IPS DF 4.7 (cell line): ENCODE measurements at regions not wholly inside any gene's neighbourhood (a gene's known extent, or its start where the extent isn't known, plus 50 kb on each side); places are given as distances from the start of the nearest gene placed in this dataset.
A peak's percentile ranks its signal among the peaks of the same experiment; 100 is the strongest.

ENCODE experiments used
- DNase-seq: peaks from one replicate; pipeline ENCODE4 v3.0.0-alpha.2; 2013; ENCODE audit warnings: low spot score; ENCODE audit errors: extremely low read depth

DNA sequence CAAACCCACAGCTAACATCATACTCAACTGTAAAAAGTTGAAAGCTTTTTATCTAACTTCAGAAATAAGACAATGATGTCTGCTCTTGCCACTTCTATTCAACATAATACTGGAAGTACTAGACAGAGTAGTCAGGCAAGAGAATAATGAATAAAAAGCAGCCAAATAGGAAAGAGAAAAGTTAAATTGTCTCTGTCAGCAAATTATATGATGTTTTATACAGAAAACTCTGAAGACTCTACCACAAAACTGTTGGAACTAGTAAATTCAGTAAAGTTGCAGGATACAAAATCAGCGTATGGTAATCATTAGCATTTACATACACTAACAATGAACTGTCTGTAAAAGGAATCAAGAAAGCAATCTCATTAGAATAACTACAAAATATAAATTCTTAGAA is 752.9 kb upstream of the CT83 start:
- DNase-seq: no peak

DNA sequence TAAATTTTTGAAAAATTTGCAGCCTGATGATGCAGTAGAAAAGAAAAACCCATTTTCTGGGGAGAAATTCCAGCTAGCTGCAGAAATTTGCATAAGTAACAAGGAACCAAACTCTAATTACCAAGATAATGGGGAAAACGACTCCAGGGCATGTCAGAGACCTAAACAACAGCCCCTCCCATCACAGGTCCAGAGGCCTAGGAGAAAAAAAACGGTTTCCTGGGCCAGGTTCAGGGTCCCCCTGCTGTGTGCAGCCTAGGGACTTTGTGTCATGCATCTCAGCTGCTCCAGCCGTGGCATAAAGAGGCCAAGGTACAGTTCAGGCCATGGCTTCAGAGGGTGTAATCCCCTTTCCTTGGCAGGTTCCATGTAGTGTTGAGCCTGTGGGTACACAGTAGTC is 733.7 kb upstream of the CT83 start:
- peak; percentile 11 for DNase-seq

DNA sequence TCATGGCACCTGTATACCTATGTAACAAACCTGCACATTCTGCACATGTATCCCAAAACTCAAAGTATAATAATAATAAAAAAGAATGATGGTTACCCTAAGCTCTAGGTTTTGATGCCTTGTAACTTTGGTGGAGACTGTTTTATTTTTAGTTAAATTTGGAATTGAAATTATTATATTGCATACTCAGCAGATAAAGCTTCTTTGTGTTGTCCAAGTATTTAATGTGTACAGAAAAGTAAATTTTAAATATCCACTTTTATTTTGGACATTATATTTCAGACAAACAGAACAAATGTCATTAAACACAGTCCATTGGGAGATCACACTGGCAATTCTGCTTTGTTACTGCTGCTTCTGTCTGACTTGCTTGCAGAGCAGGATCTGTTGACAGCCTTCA is 684.5 kb upstream of the CT83 start:
- no peak for DNase-seq

DNA sequence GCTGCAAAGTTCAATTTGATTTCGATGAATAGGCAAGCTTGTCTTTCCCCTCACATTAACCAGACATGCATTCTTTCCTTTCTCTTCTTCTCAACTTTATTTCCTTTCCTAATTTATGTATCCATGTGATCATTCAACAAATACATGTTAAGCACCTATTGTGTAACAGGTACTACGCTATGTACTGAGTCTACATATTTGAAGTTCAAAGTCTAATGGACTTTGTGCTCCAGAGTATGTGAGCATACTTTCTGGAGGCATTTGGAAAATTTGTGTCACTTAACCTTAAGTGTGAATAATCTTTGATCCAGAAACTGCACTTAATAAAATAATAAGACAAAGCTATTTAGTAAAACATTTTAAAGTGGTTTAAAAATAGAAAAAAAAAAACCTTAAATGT is 675.3 kb upstream of the CT83 start:
- no peak for DNase-seq

DNA sequence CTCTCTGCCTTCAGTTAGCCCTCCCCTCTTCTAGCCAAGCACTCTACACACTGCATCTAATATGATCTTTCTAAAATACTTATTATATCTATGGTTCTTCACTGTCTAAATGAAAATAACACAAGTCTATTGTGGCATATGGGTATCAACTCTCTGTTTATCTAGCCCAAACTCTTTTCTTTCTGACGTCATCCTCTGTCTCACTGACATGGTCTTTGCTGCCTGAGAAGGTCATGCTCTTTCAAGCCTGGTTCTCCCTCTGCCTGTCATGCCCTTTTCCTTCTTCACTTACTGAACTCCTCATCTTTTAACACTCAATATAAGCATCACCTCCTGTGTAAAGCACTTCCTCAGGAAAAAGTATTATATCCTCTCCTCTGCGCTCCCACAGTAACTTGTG is 672.2 kb upstream of the CT83 start:
- no peak for DNase-seq

DNA sequence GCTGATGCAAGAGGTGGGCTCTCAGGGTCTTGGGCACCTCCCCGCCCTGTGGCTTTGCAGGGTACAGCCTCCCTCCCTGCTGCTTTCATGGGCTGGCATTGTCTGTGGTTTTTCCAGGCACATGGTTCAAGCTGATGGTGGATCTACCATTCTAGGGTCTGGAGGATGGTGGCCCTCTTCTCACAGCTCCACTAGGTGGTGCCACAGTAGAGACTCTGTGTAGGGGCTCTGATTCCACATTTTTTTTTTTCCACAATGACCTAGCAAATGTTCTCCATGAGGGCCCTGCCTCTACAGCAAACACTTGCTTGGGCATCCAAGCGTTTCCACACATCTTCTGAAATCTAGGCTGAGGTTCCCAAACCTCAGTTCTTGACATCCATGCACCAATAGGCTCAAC is 657.9 kb upstream of the CT83 start:
- no peak for DNase-seq

DNA sequence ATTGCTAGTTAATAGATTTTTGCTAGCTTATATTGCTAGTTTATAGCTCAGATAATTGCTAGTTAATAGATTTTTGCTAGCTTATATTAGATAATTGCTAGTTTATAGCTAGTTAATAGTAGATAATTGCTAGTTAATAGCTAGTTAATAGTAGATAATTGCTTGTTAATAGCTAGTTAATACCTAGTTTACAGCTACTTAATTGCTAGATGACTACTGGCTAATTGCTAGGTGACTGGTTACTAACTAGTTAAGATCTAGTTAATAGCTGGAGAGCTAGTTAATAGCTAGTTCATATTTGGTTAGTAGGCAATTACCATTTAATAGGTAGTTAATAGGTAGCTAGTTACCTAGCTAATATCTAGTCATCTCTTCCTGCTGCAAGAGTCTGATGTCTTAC is 633.8 kb upstream of the CT83 start:
- DNase-seq: no peak

DNA sequence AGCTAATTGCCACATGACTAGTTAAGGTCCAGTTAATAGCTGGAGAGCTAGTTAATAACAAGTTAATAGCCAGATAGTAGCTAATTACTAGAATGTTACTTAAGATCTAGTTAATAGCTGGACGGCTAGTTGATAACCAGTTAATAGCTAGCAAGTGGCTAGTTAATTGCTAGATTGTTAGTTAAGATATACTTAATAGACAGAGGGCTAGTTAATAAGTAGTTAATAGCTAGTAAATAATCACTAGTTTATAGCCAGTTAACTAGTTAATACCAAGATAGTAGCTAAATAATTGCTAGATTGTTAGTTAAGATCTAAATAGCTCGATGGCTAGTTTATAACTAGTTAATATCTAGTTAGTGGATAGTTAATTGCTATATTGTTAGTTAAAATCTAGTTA is 632.6 kb upstream of the CT83 start:
- DNase-seq: no peak

DNA sequence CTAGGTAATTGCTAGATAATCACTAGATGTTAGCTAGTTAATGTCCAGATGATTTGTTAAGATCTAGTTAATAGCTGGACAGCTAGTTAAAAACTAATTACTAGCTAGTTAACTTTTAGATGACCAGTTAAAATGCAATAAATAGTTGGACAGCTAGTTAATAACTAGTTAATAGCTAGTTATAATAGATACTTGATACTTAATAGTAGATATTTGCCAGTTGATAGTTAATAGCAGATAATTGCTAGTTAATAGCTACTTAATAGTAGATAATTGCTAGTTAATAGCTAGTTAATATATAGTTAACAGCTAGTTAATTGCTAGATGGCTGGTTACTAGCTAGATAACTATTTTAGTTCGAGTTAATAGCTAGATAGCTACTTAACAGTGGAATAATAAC is 631.4 kb upstream of the CT83 start:
- no peak for DNase-seq

DNA sequence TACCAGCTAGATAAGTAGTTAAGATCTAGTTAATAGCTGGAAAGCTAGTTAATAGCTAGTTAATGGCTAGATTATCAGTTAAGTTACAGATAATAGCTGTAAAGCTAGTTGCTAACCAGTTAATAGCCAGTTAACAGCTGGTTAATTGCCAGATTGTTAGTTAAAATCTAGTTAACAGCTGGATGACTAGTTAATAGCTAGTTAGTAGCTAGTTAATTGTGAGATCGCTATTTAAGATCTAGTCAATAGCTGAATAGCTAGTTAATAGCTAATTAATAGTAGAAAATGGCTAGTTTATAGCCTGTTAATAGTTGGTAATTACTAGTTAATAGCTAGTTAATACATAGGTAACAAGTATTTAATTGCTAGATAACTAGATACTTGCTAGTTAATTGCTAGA is 630.5 kb upstream of the CT83 start:
- no peak for DNase-seq

DNA sequence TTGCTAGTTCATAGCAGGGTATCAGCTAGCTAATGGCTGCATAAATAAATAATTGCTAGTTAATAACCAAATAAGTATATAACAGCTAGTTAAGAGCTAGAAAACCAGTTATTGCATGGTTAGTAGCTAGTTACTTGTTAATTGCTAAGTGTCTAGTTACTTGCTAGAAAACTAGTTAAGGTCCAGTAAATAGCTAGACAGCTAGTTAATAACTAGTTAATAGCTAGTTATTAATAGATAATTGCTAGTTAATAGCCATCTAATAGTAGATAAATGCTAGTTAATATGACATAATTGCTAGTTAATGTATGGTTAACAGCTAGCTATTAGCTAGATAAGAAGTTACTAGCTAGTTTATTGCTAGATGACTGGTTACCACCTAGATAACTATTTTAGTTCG is 629.9 kb upstream of the CT83 start:
- DNase-seq: no peak

DNA sequence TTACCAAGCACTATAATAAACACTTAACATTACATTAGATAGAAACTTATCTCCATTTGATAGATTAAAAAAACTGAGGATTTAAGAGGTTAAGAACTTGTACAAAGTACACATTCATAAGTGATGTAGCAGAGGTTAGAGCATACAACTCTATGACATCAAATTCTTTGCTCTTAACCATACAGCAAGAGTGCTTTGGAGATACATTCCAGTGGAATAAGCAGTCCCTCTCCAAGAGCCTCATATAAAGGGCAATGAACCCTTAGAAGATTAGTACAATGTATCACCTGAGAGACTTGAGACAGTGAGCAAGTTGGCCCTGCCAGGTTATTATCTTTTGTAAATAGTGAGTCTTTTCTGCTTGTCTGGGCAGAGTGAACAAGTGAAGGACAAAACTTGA is 600.4 kb upstream of the CT83 start:
- no peak for DNase-seq

DNA sequence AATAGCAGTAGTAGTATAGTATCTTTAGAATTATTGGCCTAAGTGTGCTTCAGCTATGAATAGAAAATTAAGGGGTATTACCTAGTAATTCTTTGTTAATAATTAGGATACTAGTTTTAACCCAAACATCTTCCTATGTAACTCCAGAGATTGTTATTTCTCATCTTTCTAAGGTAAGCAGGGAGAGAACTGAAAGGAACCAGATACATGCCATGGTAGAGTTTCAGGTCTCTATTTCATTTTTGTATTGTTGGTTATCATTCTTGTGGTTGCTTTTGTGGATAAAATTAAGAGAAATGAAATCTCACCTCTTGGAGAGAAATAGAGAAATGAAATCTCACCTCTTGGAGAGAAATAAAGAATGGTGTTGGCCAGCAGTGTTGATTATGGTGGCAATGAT is 597.1 kb upstream of the CT83 start:
- no peak for DNase-seq

DNA sequence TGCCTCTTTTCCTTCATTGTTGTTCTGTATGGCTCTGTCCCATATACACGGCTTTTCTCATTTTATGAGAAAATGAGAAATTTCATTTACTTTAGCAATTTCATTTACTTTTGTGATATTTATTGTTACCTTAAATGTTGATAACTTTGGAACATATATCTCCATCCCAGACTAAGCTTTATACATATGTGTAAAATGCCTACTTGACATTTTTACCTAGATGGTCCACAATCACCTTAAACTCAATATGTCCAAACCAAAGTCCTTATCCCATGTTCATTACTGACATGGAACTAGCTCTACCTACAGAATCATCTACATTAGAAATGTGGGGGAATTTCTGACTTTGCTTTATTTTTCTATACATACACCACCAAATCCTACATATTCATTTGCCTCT is 590.5 kb upstream of the CT83 start:
- DNase-seq: no peak

DNA sequence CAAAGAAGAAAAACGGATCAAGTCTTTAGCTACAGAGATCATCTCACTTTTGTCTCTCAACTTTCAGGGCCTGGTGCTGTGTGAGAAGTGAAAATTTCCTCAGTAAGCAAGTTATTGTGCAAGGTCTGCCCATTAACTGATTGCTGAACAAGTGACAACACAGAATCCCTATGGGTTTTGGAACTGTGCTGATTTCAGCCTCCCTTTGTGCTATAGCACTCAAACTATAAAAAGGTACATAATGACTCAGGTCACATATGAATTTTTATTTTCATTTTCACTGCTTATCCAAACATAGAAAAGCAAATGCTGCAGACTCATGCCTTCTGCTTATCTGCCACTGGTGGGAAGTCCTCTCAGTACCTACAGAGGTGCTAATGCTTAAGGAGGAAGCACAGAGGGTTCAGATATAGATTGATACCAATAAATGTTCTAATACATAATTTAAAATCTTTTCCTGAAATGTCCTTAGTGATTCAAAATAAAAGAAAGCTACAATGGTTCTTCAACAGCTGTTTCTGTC is 576.2 kb upstream of the CT83 start:
- DNase-seq: no peak

DNA sequence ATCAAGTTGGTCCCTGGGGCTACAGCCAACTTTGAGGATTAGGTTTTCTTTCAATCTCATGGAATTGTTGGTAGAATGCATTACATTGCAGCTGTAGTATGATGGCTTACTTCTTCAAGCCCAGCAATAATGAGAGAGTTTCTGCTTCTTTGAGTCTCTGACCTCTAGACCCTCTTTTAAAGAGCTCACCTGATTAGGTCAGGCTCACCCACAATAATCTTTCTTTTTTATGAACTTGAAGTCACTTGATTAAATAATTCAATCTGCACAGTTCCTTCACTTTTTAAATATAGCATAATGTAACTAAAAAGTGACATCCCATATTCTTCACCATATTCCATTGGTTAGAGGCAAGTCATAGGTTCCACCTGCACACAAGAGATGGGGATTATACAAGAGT is 547.5 kb upstream of the CT83 start:
- DNase-seq: no peak

DNA sequence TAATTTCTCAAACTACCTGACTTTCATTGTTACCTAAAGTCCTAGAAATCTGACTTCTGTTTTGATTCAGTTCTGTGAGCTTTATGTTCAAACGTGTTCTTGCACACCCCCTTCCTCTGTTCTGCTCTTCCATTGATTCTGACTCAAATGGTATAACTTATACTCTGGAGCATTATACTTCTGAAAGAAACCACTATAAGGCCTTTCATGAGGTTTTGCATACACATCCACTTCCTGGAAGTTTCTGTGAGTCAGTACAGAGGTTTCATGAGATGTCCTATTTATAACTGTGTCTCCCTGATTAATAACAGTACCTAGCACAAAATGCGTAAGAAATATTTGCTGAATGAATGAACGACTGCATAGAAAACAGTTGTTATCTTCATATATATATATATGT is 540.2 kb upstream of the CT83 start:
- no peak for DNase-seq

DNA sequence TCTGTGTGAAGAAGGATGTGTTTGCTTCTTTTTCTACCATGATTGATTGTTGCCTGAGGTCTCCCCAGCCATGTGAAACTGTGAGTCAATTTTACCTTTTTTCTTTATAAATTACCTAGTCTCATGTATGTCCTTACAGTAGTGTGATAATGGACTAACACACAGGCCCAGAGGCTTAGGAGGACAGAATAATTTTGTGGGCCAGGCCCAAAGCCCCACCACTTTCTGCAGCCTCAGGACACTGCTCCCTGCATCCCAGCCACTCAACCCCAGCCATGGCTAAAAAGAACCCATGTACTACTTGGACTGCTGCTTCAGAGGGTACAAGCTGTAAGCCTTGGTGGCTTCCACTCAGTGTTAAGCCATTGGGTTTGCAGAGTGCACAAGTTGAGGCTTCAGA is 512.7 kb upstream of the CT83 start:
- DNase-seq: no peak

DNA sequence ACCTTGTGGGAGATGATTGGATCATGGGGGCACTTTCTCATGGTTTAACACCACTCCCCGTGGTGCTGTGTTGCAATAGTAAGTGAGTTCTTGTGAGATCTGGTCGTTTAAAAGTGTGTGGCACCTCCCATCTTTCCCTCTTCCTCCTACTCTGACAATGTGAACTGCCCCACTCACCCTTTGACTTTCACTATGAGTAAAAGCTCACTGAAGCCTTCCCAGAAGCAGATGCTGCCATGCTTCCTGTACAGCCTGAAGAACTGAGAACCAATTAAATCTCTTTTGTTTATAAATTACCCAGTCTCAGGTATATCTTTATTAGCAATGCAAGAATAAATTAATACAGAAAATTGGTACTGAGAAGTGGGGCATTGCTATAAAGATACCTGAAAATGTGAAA is 509.6 kb upstream of the CT83 start:
- DNase-seq: no peak

DNA sequence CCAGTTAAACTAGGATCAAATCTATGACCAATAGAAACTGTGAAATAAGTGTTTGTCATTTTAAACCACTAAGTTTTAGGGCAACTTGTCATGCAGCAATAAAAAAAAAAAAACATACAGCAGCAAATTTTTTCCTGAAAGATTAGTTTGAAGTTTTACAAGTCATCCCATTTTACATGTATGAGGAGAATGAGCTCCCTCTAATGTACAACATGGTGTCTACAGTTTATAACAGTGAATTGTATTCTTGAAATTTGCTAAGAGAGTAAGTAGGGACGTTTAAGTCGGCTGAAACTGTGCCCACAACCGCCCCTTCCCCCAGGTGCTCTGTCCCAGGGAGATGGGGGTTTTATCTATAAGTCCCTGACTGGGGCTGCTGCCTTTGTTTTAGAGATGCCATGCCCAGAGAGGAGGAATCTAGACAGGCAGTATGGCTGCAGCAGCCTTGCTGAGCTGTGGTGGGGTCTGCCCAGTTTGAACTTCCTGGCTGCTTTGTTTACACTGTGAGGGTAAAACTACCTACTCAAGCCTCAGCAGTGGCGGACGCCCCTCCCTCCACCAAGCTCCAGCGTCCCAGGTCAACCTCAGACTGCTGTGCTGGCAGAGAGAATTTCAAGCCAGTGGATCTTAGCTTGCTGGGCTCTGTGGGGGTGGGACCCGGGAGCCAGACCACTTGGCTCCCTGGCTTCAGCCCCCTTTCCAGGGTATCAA is 499.3 kb upstream of the CT83 start:
- DNase-seq: no peak

DNA sequence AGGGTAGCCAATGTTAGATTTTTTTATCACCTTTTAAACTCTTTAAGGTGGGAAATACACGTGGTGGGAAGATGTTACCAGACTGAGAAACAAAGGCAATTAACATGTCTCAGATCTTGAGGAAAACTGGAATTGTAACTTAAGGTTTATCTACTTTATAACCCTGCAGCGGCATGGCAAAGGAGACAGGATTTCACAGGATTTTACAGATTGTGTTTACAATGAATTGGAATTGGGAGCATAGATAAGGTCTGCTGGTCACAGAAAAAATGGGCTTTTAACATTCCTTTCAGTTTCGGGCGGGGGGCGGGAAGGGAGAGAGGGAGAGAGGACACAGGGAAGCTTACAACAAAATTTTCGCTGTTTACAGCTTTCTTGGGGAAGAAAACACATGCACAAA is 467.5 kb upstream of the CT83 start:
- no peak for DNase-seq

DNA sequence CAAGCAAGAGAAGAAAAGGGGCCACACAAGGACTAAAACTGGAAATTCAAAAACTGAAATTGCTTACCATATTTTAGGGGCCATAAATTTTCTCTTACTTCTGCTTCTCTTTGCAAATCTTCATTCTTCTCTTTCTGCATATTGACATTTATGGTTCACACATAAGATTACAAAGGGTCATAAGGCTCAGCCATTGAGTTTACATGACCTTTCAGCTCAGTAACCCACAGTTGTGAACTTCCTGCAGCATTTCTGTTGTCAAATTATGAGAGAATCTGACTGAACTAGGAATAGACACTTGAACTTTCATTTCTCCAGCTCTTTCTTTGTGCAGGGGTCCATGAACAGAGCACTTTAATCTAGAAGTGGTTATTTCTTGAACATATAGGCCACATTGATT is 434.8 kb upstream of the CT83 start:
- no peak for DNase-seq

DNA sequence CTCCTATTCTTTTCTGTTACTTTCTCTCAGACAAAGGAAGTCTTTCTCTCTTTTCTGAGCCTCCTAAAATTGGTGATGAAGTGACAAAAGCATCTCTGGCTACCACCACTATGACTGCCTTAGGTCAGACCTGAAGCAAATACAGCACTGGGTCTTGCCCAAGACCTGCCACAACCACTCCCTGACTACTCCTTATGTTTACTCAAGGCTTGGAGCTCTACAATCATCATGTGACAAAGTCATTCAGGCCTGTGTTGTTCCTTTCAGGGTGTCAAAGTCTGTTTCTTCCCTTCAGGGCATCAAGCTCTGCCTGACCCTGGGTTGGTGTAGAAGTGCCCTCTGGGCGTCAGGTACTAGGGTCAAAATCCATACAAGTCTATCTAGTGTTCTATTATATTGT is 419.2 kb upstream of the CT83 start:
- no peak for DNase-seq

DNA sequence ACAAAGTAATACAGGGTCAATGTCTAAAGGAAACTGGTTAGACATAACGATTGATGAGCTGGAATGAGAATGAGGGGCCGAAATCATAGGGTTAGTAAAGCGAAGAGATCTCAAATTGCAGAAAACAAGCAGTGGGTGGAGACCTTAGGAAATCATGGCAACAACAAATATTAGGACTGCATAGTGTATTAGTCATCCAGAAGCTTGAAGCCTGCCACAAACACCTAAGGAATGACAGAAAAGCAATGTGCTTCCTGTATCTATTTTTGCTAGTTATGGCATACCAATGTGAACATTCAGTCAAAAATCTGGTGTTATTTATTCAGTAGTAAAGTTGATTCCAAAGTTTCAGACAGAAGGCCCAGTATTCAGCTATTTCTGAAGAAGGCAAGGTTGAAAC is 410.9 kb upstream of the CT83 start:
- DNase-seq: no peak
